Stimulated activated naive CD4-positive, alpha-beta T cell treated with Interleukin-2 at 50 U/mL for 16 hours (primary cell): ENCODE measurements at regions not wholly inside any gene's neighbourhood (a gene's known extent, or its start where the extent isn't known, plus 50 kb on each side); places are given as distances from the start of the nearest gene placed in this dataset.
"Not testable (repeated sequence)": the region's sequence is repeated elsewhere in the genome, so short reads cannot be mapped to it uniquely, and the experiment has no call there.

Experiments
- DNase-seq: peaks from one replicate; lab custom pipeline; 2025; lab: John Stamatoyannopoulos, UW

GRCh38 chr9:71363286-71363961, 242.0 kb upstream of the TRPM3 start:
- no peak for DNase-seq

- DNase-seq, result no peak
Measured at GRCh38 chr9:71361357-71361756, 239.9 kb upstream of the TRPM3 start.

GRCh38 chr9:71357346-71357745, 235.9 kb upstream of the TRPM3 start:
- DNase-seq, result no peak

- DNase-seq, result no peak
Measured at GRCh38 chr9:71355884-71356283, 234.5 kb upstream of the TRPM3 start.

- DNase-seq, result no peak
Measured at GRCh38 chr9:71353720-71354119, 232.3 kb upstream of the TRPM3 start.

- no peak for DNase-seq
Measured at GRCh38 chr9:71352837-71353236, 231.4 kb upstream of the TRPM3 start.

- DNase-seq, result no peak
Measured at GRCh38 chr9:71349218-71349617, 227.8 kb upstream of the TRPM3 start.

- DNase-seq, result no peak
Measured at GRCh38 chr9:71333321-71333720, 211.9 kb upstream of the TRPM3 start.

- DNase-seq, result no peak
Measured at GRCh38 chr9:71331603-71332002, 210.2 kb upstream of the TRPM3 start.

- DNase-seq, result no peak
Measured at GRCh38 chr9:71329873-71330272, 208.5 kb upstream of the TRPM3 start.

GRCh38 chr9:71326360-71326759, 204.9 kb upstream of the TRPM3 start:
- no peak for DNase-seq

- no peak for DNase-seq
Measured at GRCh38 chr9:71323357-71323756, 201.9 kb upstream of the TRPM3 start.

- no peak for DNase-seq
Measured at GRCh38 chr9:71322311-71322710, 200.9 kb upstream of the TRPM3 start.

GRCh38 chr9:71308454-71308853, 187.0 kb upstream of the TRPM3 start:
- DNase-seq, result no peak

GRCh38 chr9:71306134-71306533, 184.7 kb upstream of the TRPM3 start:
- DNase-seq, result no peak

- DNase-seq, result no peak
Measured at GRCh38 chr9:71303351-71303750, 181.9 kb upstream of the TRPM3 start.

- no peak for DNase-seq
Measured at GRCh38 chr9:71302776-71303175, 181.4 kb upstream of the TRPM3 start.

GRCh38 chr9:71295928-71296327, 174.5 kb upstream of the TRPM3 start:
- no peak for DNase-seq

GRCh38 chr9:71286146-71286545, 164.7 kb upstream of the TRPM3 start:
- no peak for DNase-seq

GRCh38 chr9:71285191-71285656, 163.8 kb upstream of the TRPM3 start:
- DNase-seq, result no peak

GRCh38 chr9:71282116-71282515, 160.7 kb upstream of the TRPM3 start:
- DNase-seq, result not testable (repeated sequence)

GRCh38 chr9:71279151-71279739, 157.8 kb upstream of the TRPM3 start:
- no peak for DNase-seq

- no peak for DNase-seq
Measured at GRCh38 chr9:71273613-71274012, 152.2 kb upstream of the TRPM3 start.

- DNase-seq, result no peak
Measured at GRCh38 chr9:71271602-71272001, 150.2 kb upstream of the TRPM3 start.
